ENCODE measurements at regions not wholly inside any gene's neighbourhood (a gene's known extent, or its start where the extent isn't known, plus 50 kb on each side); places are given as distances from the start of the nearest gene placed in this dataset.

GRCh38 chr6:141488488-141488887, 644.2 kb upstream of the GJE1 start:
- no peak for TF ChIP-seq CTCF (IDR thresholded peaks at IDR 0.05; ENCODE audit: low read length)
- TF ChIP-seq EZH2 (IDR thresholded peaks at IDR 0.05; ENCODE audit: borderline replicate concordance, low read length) = no peak
